ENCODE measurements at regions not wholly inside any gene's neighbourhood (a gene's known extent, or its start where the extent isn't known, plus 50 kb on each side); places are given as distances from the start of the nearest gene placed in this dataset.

DNA sequence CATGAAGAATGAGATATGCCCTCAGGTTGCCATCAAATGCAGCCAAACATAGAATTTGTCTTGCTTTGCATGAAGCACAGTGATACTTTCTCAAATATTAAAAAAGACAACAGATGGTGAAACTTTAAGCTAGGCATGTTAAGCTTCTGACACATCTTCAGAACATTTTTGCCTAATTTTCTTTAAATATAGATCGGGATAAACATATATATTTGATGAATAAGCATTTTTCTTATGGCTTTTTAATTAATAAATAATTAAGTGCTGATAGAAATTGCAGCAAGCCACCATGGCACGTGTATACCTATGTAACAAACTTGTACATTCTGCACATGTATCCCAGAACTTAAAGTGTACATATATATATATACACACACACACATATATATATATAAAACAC is 831.2 kb upstream of the PCDH10 start:
- Histone ChIP-seq H4K20me1 (ENCODE audit: insufficient read depth, low read length) (no peaks in the 10 kb centered on the region), H3K4me1 (ENCODE audit: insufficient read depth, low read length) (no peaks in the 10 kb centered on the region), H3K27ac (ENCODE audit: extremely low read length, insufficient read depth, low read length) (no peak overlapping the region), H3K4me2 (ENCODE audit: low read depth, low read length) (no peak overlapping the region), H2AFZ (ENCODE audit: low read length) (no peak overlapping the region), H3K36me3 (replicated peaks in 1 of 2; ENCODE audit: control insufficient read depth in 1 of 2, insufficient read depth in 2 of 2, low read length in 2 of 2) (no peaks in the 10 kb centered on the region), H3K4me3 (replicated peaks in 1 of 3; ENCODE audit: insufficient read depth in 1 of 3, low read depth in 2 of 3, low read length in 3 of 3) (no peak overlapping the region), H3K9me3 (ENCODE audit: low read length) (no peaks in the 10 kb centered on the region), H3K9ac (ENCODE audit: insufficient read depth, low read depth, low read length) (no peak overlapping the region), H3K79me2 (ENCODE audit: insufficient read depth, low read length) (no peaks in the 10 kb centered on the region), H3K27me3 (ENCODE audit: control insufficient read depth in 1 of 2, insufficient read depth in 2 of 2, low read length in 2 of 2) (no peaks in the 10 kb centered on the region)
- ATAC-seq = no peak
- in situ Hi-C loops (cut with HindIII; ENCODE audit: extremely low pct_ligation_motif_present, low pct_unique_long_range_greater_than_20kb) = no loop called here
- intact Hi-C loops (cut with micrococcal nuclease; ENCODE audit: unreplicated experiment) = no loop called here
- no TSS peak for BruUV-seq (replicated peaks)
- ChIA-PET POLR2A (no interaction called here), CTCF (ENCODE audit: low intra/inter-chr PET ratio, low total read pairs) (no interaction called here)
- no peak for DNase-seq (ENCODE audit: low spot score)
- WGBS (ENCODE audit: low lambda C conversion rate) = 1% methylated on average over 2 of the region's 2 CpGs
- FAIRE-seq = no peak
- TF ChIP-seq MAFK (conservative IDR thresholded peaks at IDR 0.05 in 1 of 2, IDR thresholded peaks at IDR 0.05 in 1 of 2; ENCODE audit: low read length in 2 of 2) (peak; percentile 72 to 87), MAFF (IDR thresholded peaks at IDR 0.05; ENCODE audit: low read depth, low read length) (peak; percentile 83)
- TF ChIP-seq, protein P1, sequence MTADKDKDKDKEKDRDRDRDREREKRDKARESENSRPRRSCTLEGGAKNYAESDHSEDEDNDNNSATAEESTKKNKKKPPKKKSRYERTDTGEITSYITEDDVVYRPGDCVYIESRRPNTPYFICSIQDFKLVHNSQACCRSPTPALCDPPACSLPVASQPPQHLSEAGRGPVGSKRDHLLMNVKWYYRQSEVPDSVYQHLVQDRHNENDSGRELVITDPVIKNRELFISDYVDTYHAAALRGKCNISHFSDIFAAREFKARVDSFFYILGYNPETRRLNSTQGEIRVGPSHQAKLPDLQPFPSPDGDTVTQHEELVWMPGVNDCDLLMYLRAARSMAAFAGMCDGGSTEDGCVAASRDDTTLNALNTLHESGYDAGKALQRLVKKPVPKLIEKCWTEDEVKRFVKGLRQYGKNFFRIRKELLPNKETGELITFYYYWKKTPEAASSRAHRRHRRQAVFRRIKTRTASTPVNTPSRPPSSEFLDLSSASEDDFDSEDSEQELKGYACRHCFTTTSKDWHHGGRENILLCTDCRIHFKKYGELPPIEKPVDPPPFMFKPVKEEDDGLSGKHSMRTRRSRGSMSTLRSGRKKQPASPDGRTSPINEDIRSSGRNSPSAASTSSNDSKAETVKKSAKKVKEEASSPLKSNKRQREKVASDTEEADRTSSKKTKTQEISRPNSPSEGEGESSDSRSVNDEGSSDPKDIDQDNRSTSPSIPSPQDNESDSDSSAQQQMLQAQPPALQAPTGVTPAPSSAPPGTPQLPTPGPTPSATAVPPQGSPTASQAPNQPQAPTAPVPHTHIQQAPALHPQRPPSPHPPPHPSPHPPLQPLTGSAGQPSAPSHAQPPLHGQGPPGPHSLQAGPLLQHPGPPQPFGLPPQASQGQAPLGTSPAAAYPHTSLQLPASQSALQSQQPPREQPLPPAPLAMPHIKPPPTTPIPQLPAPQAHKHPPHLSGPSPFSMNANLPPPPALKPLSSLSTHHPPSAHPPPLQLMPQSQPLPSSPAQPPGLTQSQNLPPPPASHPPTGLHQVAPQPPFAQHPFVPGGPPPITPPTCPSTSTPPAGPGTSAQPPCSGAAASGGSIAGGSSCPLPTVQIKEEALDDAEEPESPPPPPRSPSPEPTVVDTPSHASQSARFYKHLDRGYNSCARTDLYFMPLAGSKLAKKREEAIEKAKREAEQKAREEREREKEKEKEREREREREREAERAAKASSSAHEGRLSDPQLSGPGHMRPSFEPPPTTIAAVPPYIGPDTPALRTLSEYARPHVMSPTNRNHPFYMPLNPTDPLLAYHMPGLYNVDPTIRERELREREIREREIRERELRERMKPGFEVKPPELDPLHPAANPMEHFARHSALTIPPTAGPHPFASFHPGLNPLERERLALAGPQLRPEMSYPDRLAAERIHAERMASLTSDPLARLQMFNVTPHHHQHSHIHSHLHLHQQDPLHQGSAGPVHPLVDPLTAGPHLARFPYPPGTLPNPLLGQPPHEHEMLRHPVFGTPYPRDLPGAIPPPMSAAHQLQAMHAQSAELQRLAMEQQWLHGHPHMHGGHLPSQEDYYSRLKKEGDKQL (CRISPR knock-in tag; IDR thresholded peaks at IDR 0.05; ENCODE audit: low read depth) = no peak

DNA sequence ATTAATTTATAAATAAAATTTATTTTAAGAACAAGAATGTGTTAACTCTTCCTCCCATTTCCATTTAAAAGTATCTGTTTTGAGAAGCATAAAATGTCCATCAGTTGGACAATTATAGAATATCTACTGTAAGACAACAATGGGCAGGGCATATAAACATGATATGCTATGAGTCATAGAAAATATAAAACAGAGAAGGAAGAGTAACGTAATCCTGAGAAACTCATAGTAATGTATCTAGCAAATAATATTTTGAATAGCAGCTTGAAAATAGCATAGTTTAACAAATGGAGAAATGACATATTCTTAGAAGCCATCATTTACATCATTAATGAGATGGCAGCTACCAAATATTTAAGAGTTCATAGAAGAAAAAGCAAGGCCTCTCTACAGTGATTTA is 820.3 kb upstream of the PCDH10 start:
- BruUV-seq (replicated peaks) = no TSS peak
- Histone ChIP-seq H4K20me1 (ENCODE audit: insufficient read depth, low read length) (no peaks in the 10 kb centered on the region), H3K4me1 (ENCODE audit: insufficient read depth, low read length) (no peaks in the 10 kb centered on the region), H3K4me3 (replicated peaks in 1 of 3; ENCODE audit: insufficient read depth in 1 of 3, low read depth in 2 of 3, low read length in 3 of 3) (no peak overlapping the region), H3K4me2 (ENCODE audit: low read depth, low read length) (no peak overlapping the region), H3K27ac (ENCODE audit: extremely low read length, insufficient read depth, low read length) (no peak overlapping the region), H2AFZ (ENCODE audit: low read length) (no peak overlapping the region), H3K36me3 (replicated peaks in 1 of 2; ENCODE audit: control insufficient read depth in 1 of 2, insufficient read depth in 2 of 2, low read length in 2 of 2) (no peaks in the 10 kb centered on the region), H3K27me3 (ENCODE audit: control insufficient read depth in 1 of 2, insufficient read depth in 2 of 2, low read length in 2 of 2) (no peaks in the 10 kb centered on the region; a peak in 1 of 5 replicates), H3K9ac (ENCODE audit: insufficient read depth, low read depth, low read length) (no peak overlapping the region), H3K9me3 (ENCODE audit: low read length) (no peaks in the 10 kb centered on the region), H3K79me2 (ENCODE audit: insufficient read depth, low read length) (no peaks in the 10 kb centered on the region)
- in situ Hi-C loops (cut with HindIII; ENCODE audit: extremely low pct_ligation_motif_present, low pct_unique_long_range_greater_than_20kb) (no loop called here), intact Hi-C loops (cut with micrococcal nuclease; ENCODE audit: unreplicated experiment) (no loop called here)
- DNase-seq (ENCODE audit: low spot score) (no peak), ATAC-seq (no peak), FAIRE-seq (no peak)
- 12% methylated on average over 1 of the region's 1 CpG for WGBS (ENCODE audit: low lambda C conversion rate)
- CTCF ChIA-PET (ENCODE audit: low intra/inter-chr PET ratio, low total read pairs) = no interaction called here
- POLR2A ChIA-PET = no interaction called here
- no peak for TF ChIP-seq ZNF205 (CRISPR knock-in tag; IDR thresholded peaks at IDR 0.05)
- TF ChIP-seq, protein P2, sequence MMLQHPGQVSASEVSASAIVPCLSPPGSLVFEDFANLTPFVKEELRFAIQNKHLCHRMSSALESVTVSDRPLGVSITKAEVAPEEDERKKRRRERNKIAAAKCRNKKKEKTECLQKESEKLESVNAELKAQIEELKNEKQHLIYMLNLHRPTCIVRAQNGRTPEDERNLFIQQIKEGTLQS (CRISPR knock-in tag; IDR thresholded peaks at IDR 0.05) = no peak
- no peak for TF ChIP-seq UBTF (CRISPR knock-in tag; IDR thresholded peaks at IDR 0.05)
- TF ChIP-seq ZNF343 (CRISPR knock-in tag; IDR thresholded peaks at IDR 0.05) = no peak

All from HepG2 (cell line).